GM12874 (cell line): ENCODE measurements at regions not wholly inside any gene's neighbourhood (a gene's known extent, or its start where the extent isn't known, plus 50 kb on each side); places are given as distances from the start of the nearest gene placed in this dataset.

Experiments used
- CTCF ChIP-seq: IDR thresholded peaks from 2 replicates; pipeline ENCODE4 v1.5.1; 2011; ENCODE audit warnings: low read depth, mild to moderate bottlenecking, control low read depth, low read length, moderate library complexity; ENCODE audit not compliant: insufficient read depth

GRCh38 chr15:59953392-59953883 is 50.7 kb upstream of the FOXB1 start:
- no peak for TF ChIP-seq CTCF

- TF ChIP-seq CTCF, result no peak
Observed at GRCh38 chr15:59952960-59953359, 51.2 kb upstream of the FOXB1 start.

GRCh38 chr15:59950603-59951388 is 53.3 kb upstream of the FOXB1 start:
- TF ChIP-seq CTCF, result no peak

GRCh38 chr15:59948924-59949613 is 55.0 kb upstream of the FOXB1 start:
- no peak for TF ChIP-seq CTCF

GRCh38 chr15:59946084-59946483 is 58.0 kb upstream of the FOXB1 start:
- no peak for TF ChIP-seq CTCF

- TF ChIP-seq CTCF, result no peak
Observed at GRCh38 chr15:59945036-59945435, 59.1 kb upstream of the FOXB1 start.

- TF ChIP-seq CTCF, result no peak
Observed at GRCh38 chr15:59941612-59942011, 62.5 kb upstream of the FOXB1 start.
